WTC11 (cell line): ENCODE measurements at regions not wholly inside any gene's neighbourhood (a gene's known extent, or its start where the extent isn't known, plus 50 kb on each side); places are given as distances from the start of the nearest gene placed in this dataset.

ENCODE experiments used
- ATAC-seq: fragments of 200-7000 bp; cut with Tn5 transposase; 2 replicates; pipeline ENCODE4 v1.10.0; 2021; ENCODE audit warnings: mild to moderate bottlenecking, moderate library complexity
- CTCF ChIA-PET: fragments of 300-600 bp; sonication (Branson Sonifier 250); formaldehyde crosslinking; loops from one replicate; lab custom pipeline; 2021; ENCODE audit warnings: antibody characterized with exemption; lab: Charles Lee
- POLR2A ChIA-PET: fragments of 350-600 bp; sonication (Branson Sonifier 250); formaldehyde crosslinking; loops from one replicate; lab custom pipeline; 2021; ENCODE audit warnings: antibody characterized with exemption; lab: Charles Lee
- DNase-seq: peaks from one replicate; pipeline ENCODE4 v3.0.0; 2021; ENCODE audit warnings: low spot score
- H3K27ac Mint-ChIP-seq: 2 replicates; pipeline ENCODE4 v1.8.0; 2021; ENCODE audit warnings: mixed read lengths
- H3K27me3 Mint-ChIP-seq: 2 replicates; pipeline ENCODE4 v1.8.0; 2021; ENCODE audit warnings: low read depth, mild to moderate bottlenecking, moderate library complexity, mixed read lengths
- H3K36me3 Mint-ChIP-seq: 2 replicates; pipeline ENCODE4 v1.8.0; 2021; ENCODE audit warnings: mixed read lengths
- H3K4me1 Mint-ChIP-seq: 2 replicates; pipeline ENCODE4 v1.8.0; 2022; ENCODE audit warnings: mixed read lengths
- H3K4me3 Mint-ChIP-seq: 2 replicates; pipeline ENCODE4 v1.8.0; 2021; ENCODE audit warnings: mild to moderate bottlenecking, moderate library complexity, mixed read lengths
- H3K9me3 Mint-ChIP-seq: 2 replicates; pipeline ENCODE4 v1.8.0; 2021; ENCODE audit warnings: mixed read lengths
- AR ChIP-seq: fragments of 250-450 bp; sonication (Bioruptor Pico); IDR thresholded peaks from 2 replicates; pipeline ENCODE4 v1.9.0; 2021; ENCODE audit warnings: mild to moderate bottlenecking
- ARID4B ChIP-seq: sonication (generic); formaldehyde crosslinking; IDR thresholded peaks from 2 replicates; pipeline ENCODE4 v1.8.0; 2023; ENCODE audit warnings: missing genetic modification reagents, mild to moderate bottlenecking, borderline replicate concordance
- ERG ChIP-seq: fragments of 250-450 bp; sonication (Bioruptor Pico); IDR thresholded peaks from 2 replicates; pipeline ENCODE4 v1.8.0; 2021; ENCODE audit warnings: mild to moderate bottlenecking
- ESRRA ChIP-seq: sonication (generic); formaldehyde crosslinking; IDR thresholded peaks from 2 replicates; pipeline ENCODE4 v1.8.1; 2022; ENCODE audit warnings: mild to moderate bottlenecking, missing genetic modification reagents, borderline replicate concordance
- ETV6 ChIP-seq: sonication (generic); formaldehyde crosslinking; IDR thresholded peaks from 2 replicates; pipeline ENCODE4 v1.8.1; 2022; ENCODE audit warnings: mild to moderate bottlenecking, missing genetic modification reagents
- FOXJ3 ChIP-seq: sonication (generic); formaldehyde crosslinking; IDR thresholded peaks from 2 replicates; pipeline ENCODE4 v1.9.0; 2021; ENCODE audit warnings: missing genetic modification reagents, mild to moderate bottlenecking, borderline replicate concordance
- FOXK1 ChIP-seq: sonication (generic); formaldehyde crosslinking; IDR thresholded peaks from 2 replicates; pipeline ENCODE4 v1.8.0; 2022; ENCODE audit warnings: mild to moderate bottlenecking, moderate library complexity, missing genetic modification reagents
- HMGA2 ChIP-seq: fragments of 250-450 bp; sonication (Bioruptor Pico); IDR thresholded peaks from 2 replicates; pipeline ENCODE4 v1.4.0; 2021; ENCODE audit warnings: mild to moderate bottlenecking, moderate library complexity
- IRF1 ChIP-seq: sonication (generic); formaldehyde crosslinking; IDR thresholded peaks from 2 replicates; pipeline ENCODE4 v1.8.0; 2023; ENCODE audit warnings: missing genetic modification reagents
- NFYB ChIP-seq: sonication (generic); formaldehyde crosslinking; conservative IDR thresholded peaks from 2 replicates; pipeline ENCODE4 v1.8.0; 2022; ENCODE audit warnings: low read depth, missing genetic modification reagents
- NR1H2 ChIP-seq: sonication (generic); formaldehyde crosslinking; IDR thresholded peaks from 2 replicates; pipeline ENCODE4 v1.9.0; 2021; ENCODE audit warnings: mild to moderate bottlenecking, moderate library complexity, missing genetic modification reagents
- NR2C2 ChIP-seq: sonication (generic); formaldehyde crosslinking; IDR thresholded peaks from 2 replicates; pipeline ENCODE4 v1.8.0; 2022; ENCODE audit warnings: mild to moderate bottlenecking, missing genetic modification reagents
- PRRX2 ChIP-seq: fragments of 250-450 bp; sonication (Bioruptor Pico); IDR thresholded peaks from 2 replicates; pipeline ENCODE4 v1.8.0; 2021; ENCODE audit warnings: mild to moderate bottlenecking
- SMAD3 ChIP-seq: sonication (generic); formaldehyde crosslinking; IDR thresholded peaks from 2 replicates; pipeline ENCODE4 v1.8.0; 2022; ENCODE audit warnings: missing genetic modification reagents, mild to moderate bottlenecking, borderline replicate concordance
- ZMAT4 ChIP-seq: fragments of 250-450 bp; sonication (Bioruptor Pico); IDR thresholded peaks from 2 replicates; pipeline ENCODE4 v1.9.0; 2021; ENCODE audit warnings: mild to moderate bottlenecking
- ZNF219 ChIP-seq: sonication (generic); formaldehyde crosslinking; IDR thresholded peaks from 2 replicates; pipeline ENCODE4 v1.8.0; 2023; ENCODE audit warnings: missing genetic modification reagents, mild to moderate bottlenecking, borderline replicate concordance
- ZNF263 ChIP-seq: sonication (generic); formaldehyde crosslinking; IDR thresholded peaks from 2 replicates; pipeline ENCODE4 v1.8.1; 2022; ENCODE audit warnings: low read depth, mild to moderate bottlenecking, moderate library complexity, missing genetic modification reagents
- ZNF423 ChIP-seq: fragments of 250-450 bp; sonication (Bioruptor Pico); IDR thresholded peaks from 2 replicates; pipeline ENCODE4 v2.1.2; 2022; ENCODE audit warnings: mild to moderate bottlenecking, moderate library complexity
- ZNF512 ChIP-seq: sonication (generic); formaldehyde crosslinking; IDR thresholded peaks from 2 replicates; pipeline ENCODE4 v1.8.1; 2022; ENCODE audit warnings: missing genetic modification reagents, borderline replicate concordance
- ZNF671 ChIP-seq: fragments of 250-450 bp; sonication (Bioruptor Pico); IDR thresholded peaks from 2 replicates; pipeline ENCODE4 v1.8.0; 2021; ENCODE audit warnings: mild to moderate bottlenecking

GRCh38 chr4:112840061-112840460, 203.1 kb downstream of the LARP7 start (continued):
- TF ChIP-seq IRF1 (CRISPR knock-in tag) = no peak
- TF ChIP-seq ZNF219 (CRISPR knock-in tag) = no peak
- no peak for TF ChIP-seq ZNF263 (CRISPR knock-in tag)
- TF ChIP-seq HMGA2 (CRISPR knock-in tag) = no peak
- TF ChIP-seq SMAD3 (CRISPR knock-in tag) = no peak

GRCh38 chr4:112840619-112841018, 203.7 kb downstream of the LARP7 start:
- Mint-ChIP-seq H3K4me3 (no peak overlapping the region), H3K27me3 (no peaks in the 10 kb centered on the region), H3K27ac (no peak overlapping the region), H3K4me1 (peaks cover 29% of the 10 kb centered on the region), H3K9me3 (peaks cover 25% of the 10 kb centered on the region), H3K36me3 (peaks cover 28% of the 10 kb centered on the region)
- ATAC-seq (no peak), DNase-seq (no peak)
- POLR2A ChIA-PET = interaction anchor here (1.2 kb wide), 1 partner anchor 23 kb away, joined by 3 read pairs; no protein-coding TSS in a partner anchor
- TF ChIP-seq ZNF512 (CRISPR knock-in tag) (no peak), ESRRA (no peak), ZMAT4 (CRISPR knock-in tag) (no peak), NFYB (CRISPR knock-in tag) (no peak), ERG (CRISPR knock-in tag) (no peak), ZNF263 (CRISPR knock-in tag) (no peak), IRF1 (CRISPR knock-in tag) (no peak)
- CTCF ChIA-PET = interaction anchor here (1.3 kb wide), 2 partner anchors 14 to 75 kb away, joined by 3 to 6 read pairs; no protein-coding TSS in a partner anchor

GRCh38 chr4:112842513-112842912, 205.6 kb downstream of the LARP7 start:
- Mint-ChIP-seq H3K9me3 (peaks cover 8% of the 10 kb centered on the region; the same call in 1 of the 2 replicates), H3K27me3 (no peaks in the 10 kb centered on the region), H3K36me3 (peaks cover 10% of the 10 kb centered on the region), H3K4me3 (no peak overlapping the region), H3K27ac (peak overlapping the region; percentile 16; the same call in 1 of the 2 replicates), H3K4me1 (peaks cover 29% of the 10 kb centered on the region)
- ChIA-PET CTCF (interaction anchor here (0.6 to 2.1 kb wide), 4 partner anchors 11 to 96 kb away, joined by 3 to 5 read pairs (median 3); no protein-coding TSS in a partner anchor), POLR2A (no interaction called here)
- ATAC-seq (peak; percentile 48), DNase-seq (no peak)
- TF ChIP-seq ETV6 (CRISPR knock-in tag) (no peak), FOXK1 (CRISPR knock-in tag) (no peak), FOXJ3 (CRISPR knock-in tag) (no peak), HMGA2 (CRISPR knock-in tag) (no peak), ZNF423 (CRISPR knock-in tag) (no peak), AR (CRISPR knock-in tag) (no peak), SMAD3 (CRISPR knock-in tag) (no peak), PRRX2 (CRISPR knock-in tag) (no peak), ARID4B (CRISPR knock-in tag) (no peak), NR2C2 (no peak), IRF1 (CRISPR knock-in tag) (no peak), NR1H2 (CRISPR knock-in tag) (no peak), ZNF671 (CRISPR knock-in tag) (no peak)
